ENCODE measurements at regions not wholly inside any gene's neighbourhood (a gene's known extent, or its start where the extent isn't known, plus 50 kb on each side); places are given as distances from the start of the nearest gene placed in this dataset.

- H3K4ac ChIP-seq (ENCODE audit: low read depth, low read length): no peak overlapping the region
- no peak overlapping the region for H4K8ac ChIP-seq (replicated peaks; ENCODE audit: insufficient read length, low read depth, low read length)
- DNase-seq: no peak
- H2BK120ac ChIP-seq (ENCODE audit: low read depth, low read length, poor library complexity, severe bottlenecking): no peak overlapping the region
- H3K4me1 Mint-ChIP-seq: no peaks in the 10 kb centered on the region
- H3K4me2 ChIP-seq (ENCODE audit: insufficient read depth, insufficient read length, low read length): no peak overlapping the region
- no peak overlapping the region for H3K4me3 Mint-ChIP-seq
- no peaks in the 10 kb centered on the region for H3K79me1 ChIP-seq (ENCODE audit: insufficient read depth, low read depth, low read length, poor library complexity, severe bottlenecking)
- no peak overlapping the region for H3T11ph ChIP-seq (ENCODE audit: low read length)
- H3K14ac ChIP-seq (ENCODE audit: insufficient read depth, low read length): no peak overlapping the region
- H3K27me3 Mint-ChIP-seq (ENCODE audit: low read depth): peaks cover 2% of the 10 kb centered on the region
- H2BK20ac ChIP-seq (ENCODE audit: low read depth, low read length, poor library complexity, severe bottlenecking): no peak overlapping the region
- TF ChIP-seq, protein P1, sequence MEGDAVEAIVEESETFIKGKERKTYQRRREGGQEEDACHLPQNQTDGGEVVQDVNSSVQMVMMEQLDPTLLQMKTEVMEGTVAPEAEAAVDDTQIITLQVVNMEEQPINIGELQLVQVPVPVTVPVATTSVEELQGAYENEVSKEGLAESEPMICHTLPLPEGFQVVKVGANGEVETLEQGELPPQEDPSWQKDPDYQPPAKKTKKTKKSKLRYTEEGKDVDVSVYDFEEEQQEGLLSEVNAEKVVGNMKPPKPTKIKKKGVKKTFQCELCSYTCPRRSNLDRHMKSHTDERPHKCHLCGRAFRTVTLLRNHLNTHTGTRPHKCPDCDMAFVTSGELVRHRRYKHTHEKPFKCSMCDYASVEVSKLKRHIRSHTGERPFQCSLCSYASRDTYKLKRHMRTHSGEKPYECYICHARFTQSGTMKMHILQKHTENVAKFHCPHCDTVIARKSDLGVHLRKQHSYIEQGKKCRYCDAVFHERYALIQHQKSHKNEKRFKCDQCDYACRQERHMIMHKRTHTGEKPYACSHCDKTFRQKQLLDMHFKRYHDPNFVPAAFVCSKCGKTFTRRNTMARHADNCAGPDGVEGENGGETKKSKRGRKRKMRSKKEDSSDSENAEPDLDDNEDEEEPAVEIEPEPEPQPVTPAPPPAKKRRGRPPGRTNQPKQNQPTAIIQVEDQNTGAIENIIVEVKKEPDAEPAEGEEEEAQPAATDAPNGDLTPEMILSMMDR (conservative IDR thresholded peaks at IDR 0.05): no peak
- H3K36me3 Mint-ChIP-seq (ENCODE audit: insufficient read depth in 1 of 3, low read depth in 3 of 3): peaks cover 0 to 19% (median 4%) of the 10 kb centered on the region in 3 experiments; a peak in 4 of 7 replicates
- no peak overlapping the region for H3K9ac ChIP-seq (ENCODE audit: extremely low read depth, insufficient read length, low read length)
- no peaks in the 10 kb centered on the region for H3K4me1 ChIP-seq (ENCODE audit: insufficient read depth, low read length)
- H4K20me1 ChIP-seq (ENCODE audit: control insufficient read depth, insufficient read depth, insufficient read length): no peaks in the 10 kb centered on the region
- peaks cover 70 to 82% of the 10 kb centered on the region in 2 experiments for H3K9me3 Mint-ChIP-seq
- no peak overlapping the region for H2BK15ac ChIP-seq (ENCODE audit: low read depth, low read length)
- H2AK5ac ChIP-seq (ENCODE audit: insufficient read length, low read length): no peak overlapping the region
- H4K5ac ChIP-seq (ENCODE audit: insufficient read length, low read depth, low read length): no peak overlapping the region
- H3K27ac ChIP-seq (ENCODE audit: insufficient read length, low read depth, low read length): no peak overlapping the region
- peaks cover 6% of the 10 kb centered on the region for H3K9me3 ChIP-seq (ENCODE audit: control insufficient read depth, low read depth, low read length)
- no peak overlapping the region for H3K18ac ChIP-seq (ENCODE audit: insufficient read length, low read depth, low read length)
- H3K79me2 ChIP-seq (ENCODE audit: insufficient read depth, low read length): no peaks in the 10 kb centered on the region
- no peak overlapping the region for H2AFZ ChIP-seq (ENCODE audit: low read length)
- no peak overlapping the region for H3K27ac Mint-ChIP-seq
- no peak overlapping the region for H3K56ac ChIP-seq (ENCODE audit: insufficient read length, low read depth, low read length)
- H3K23me2 ChIP-seq (ENCODE audit: insufficient read length, low read depth, low read length, poor library complexity, severe bottlenecking): no peaks in the 10 kb centered on the region
- no peak overlapping the region for H3K23ac ChIP-seq (ENCODE audit: insufficient read length, low read depth, low read length)
- H4K91ac ChIP-seq (ENCODE audit: insufficient read length, low read depth, low read length): no peak overlapping the region
- H2BK12ac ChIP-seq (ENCODE audit: insufficient read length, low read depth, low read length): no peak overlapping the region
- H3K27me3 ChIP-seq (ENCODE audit: insufficient read depth, low read length): no peaks in the 10 kb centered on the region
- H2BK5ac ChIP-seq (ENCODE audit: insufficient read length, low read length): no peak overlapping the region
- WGBS (ENCODE audit: extremely low coverage, insufficient read length, low lambda C conversion rate): no CpG with 5 or more reads among the region's 6 CpGs
Observed at GRCh38 chr2:88824951-88825350, 133.5 kb downstream of the RPIA start.
